HG03432 (cell line): ENCODE measurements at regions not wholly inside any gene's neighbourhood (a gene's known extent, or its start where the extent isn't known, plus 50 kb on each side); places are given as distances from the start of the nearest gene placed in this dataset.
A peak's percentile ranks its signal among the peaks of the same experiment; 100 is the strongest.
"Not testable (repeated sequence)": the region's sequence is repeated elsewhere in the genome, so short reads cannot be mapped to it uniquely, and the experiment has no call there.

Experiments used
- ATAC-seq: cut with Tn5 transposase; IDR thresholded peaks from one replicate; pipeline ENCODE4 v1.9.1; 2021; ENCODE audit warnings: mild to moderate bottlenecking, moderate library complexity; ENCODE audit not compliant: unreplicated experiment

DNA sequence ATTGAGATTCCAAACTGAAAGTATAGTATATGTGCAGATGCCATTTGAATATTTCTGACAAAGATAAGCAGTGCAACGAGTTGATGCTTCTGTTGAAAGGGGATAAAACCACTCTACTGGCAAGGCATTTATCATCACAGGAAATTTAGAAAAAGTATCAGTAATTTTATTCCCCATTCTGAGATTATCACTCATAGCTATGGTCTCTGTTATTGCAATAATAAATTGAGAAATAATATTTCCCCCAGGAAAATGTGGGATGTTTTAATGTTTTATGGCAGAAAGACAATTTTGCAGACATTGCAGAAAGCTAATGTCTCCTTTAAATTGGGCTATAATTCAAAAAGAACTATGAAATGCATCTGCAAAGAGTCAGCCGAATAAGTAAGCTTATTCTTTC lies 1612.7 kb upstream of the ACO1 start:
- no peak for ATAC-seq

DNA sequence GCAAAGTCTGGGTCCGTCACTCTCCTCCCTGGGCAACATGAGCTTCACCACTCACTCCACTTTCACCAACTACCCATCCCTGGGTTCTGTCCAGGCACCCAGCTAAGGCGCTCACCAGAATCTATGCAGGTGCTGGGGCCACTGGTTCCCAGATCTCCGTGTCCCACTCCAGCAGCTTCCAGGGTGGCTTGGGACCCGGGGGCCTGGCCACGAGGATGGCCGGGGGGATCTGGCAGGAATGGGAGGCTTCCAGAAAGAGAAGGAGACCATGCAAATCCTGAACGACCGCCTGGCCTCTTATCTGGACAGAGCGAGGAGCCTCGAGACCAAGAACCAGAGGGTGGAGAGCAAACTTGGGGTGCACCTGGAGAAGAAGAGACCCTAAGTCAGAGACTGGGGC lies 1611.0 kb upstream of the ACO1 start:
- ATAC-seq: no peak

DNA sequence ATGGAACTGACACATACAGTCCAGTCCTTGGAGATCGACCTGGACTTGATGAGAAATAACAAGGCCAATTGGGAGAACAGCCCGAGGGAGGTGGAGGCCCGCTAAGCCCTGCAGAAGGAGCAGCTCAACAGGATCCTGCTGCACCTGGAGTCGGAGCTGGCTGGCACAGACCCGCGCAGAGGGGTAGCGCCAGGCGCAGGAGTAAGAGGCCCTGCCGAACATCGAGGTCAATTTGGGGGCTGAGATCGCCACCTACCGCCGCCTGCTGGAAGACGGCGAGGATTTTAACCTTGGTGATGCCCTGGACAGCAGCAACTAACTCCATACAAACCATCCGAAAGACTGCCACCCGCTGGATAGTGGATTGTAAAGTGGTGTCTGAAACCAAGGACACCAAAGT lies 1610.1 kb upstream of the ACO1 start:
- ATAC-seq: no peak

DNA sequence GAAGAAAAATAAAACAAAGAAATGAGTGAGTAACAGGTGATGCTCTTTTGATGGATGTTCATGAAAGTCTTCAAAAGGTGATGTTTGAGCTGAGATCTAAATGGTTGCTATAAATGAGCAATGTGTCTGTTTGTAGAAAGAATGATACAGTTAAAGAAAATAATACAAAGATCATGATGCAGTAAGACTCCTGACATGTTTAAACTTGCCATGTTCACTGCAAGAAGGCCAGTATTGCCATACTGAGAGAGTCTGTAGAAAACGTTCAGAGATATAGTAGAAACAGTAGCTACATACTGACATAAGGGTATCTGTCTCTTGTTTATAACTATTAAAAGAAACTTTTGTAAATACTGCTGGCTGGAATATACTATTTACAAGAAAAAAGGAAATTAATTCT lies 1609.2 kb upstream of the ACO1 start:
- no peak for ATAC-seq

DNA sequence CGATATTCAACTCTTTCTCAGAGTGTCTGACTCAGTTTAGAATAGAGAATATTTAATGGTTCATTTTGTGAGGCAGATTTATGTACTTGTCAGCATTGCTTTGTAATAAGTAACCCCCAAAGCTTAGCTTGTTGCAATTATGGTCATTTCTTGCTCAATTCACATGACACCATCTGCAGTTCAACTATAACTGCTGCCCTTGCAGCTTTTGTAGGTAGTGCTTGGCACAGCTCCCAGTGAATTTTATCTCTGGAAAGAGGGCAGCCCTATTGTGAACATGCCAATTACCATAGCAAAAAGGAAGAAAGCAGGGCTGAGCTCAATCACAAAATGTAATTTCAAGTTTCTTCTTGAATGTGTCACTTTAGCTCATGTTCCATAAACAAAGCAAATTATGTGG lies 1587.7 kb upstream of the ACO1 start:
- no peak for ATAC-seq

DNA sequence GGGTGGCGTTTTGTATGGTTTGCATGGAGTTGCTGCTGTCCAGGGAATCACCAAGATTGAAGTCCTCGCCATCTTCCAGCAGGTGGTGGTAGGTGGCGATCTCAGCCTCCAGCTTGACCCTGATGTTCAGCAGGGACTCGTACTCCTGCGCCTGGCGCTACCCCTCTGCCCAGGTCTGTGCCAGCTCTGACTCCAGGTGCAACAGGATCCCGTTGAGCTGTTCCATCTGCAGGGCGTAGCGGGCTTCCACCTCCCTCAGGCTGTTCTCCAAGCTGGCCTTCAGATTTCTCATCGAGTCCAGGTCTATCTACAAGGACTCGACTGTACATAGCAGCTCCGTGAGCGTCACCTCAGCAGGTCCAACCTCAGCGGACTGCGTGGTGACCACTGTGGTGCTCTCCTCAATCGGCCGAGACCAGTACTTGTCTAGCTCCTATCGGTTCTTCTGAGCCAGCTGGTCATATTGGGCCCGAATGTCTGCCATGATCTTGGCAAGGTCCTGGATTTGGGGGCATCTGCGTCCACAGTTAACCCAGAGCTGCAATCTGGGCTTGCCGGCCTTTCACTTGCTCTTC lies 1584.8 kb upstream of the ACO1 start:
- ATAC-seq: no peak

DNA sequence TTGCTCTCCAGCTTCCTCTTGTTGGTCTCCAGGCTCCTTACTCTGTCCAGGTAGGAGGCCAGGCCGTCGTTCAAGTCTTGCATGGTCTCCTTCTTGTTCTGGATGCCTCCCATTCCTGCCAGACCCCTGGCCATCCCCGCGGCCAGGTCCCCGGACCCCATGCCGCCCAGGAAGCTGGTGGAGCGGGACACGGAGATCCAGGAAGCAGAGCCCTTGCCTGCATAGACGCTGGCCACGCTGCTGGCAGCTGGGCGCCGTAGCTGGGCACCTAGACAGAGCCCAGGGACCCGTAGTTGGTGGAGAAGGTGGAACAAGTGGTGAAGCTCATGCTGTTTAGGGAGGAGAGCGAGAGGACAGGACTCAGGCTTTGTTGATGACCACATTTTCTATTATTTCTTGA lies 1584.0 kb upstream of the ACO1 start:
- ATAC-seq: no peak

DNA sequence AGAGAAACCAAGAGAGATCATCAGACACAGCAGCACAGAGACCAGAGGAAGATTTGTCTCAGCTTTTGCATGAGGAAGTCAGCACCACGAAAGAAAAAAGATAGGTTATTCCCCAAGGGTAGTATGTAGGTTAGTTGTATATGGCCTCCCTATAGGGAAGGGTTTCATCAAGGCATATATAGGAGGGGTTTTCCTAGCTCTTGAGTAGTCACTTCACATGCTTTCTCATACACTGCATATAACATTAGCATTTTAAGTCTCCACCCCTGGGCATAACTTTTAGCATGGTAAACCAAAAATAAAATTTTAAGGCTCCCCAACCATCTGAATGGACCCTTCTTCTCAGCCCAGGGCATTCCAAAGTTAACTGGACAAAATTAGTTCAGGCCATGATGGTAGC lies 1571.6 kb upstream of the ACO1 start:
- no peak for ATAC-seq

DNA sequence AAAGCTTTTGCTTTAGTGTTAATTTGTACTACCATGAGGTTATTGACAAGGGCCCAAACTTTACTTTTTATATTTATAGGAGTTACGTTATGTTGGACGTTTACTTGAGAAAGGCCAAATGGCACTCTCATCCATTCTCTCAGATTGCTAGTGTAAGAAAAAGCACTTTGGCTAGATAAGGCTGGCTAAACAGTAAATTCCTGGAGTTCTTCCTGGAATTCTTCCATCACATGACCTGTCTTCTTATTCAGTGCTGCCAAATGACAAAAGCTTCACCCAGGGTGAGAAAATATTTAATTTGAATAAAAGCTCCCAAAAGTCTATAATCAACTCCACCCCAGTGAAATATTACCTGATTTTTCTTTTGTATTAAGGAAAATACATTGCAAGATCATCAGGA lies 1568.9 kb upstream of the ACO1 start:
- ATAC-seq: no peak

DNA sequence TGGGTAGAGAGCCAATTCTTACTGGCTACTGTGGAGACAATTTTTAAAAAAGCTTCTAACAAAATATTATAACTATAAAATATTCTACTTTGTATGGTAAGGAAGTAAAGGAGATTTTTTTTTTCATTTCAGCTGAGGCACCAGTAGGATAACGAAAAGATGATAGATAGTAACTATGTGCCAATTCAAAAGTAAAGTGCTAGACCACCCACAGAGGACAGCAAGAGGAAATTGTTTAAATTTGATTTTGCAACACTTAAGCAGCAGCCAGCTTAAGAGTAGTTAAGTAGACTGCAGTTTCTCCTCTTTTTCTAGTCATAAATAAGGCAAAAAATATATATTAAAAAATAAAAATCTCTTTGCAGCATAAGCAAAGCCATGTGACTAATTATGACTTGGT lies 1539.3 kb upstream of the ACO1 start:
- no peak for ATAC-seq

DNA sequence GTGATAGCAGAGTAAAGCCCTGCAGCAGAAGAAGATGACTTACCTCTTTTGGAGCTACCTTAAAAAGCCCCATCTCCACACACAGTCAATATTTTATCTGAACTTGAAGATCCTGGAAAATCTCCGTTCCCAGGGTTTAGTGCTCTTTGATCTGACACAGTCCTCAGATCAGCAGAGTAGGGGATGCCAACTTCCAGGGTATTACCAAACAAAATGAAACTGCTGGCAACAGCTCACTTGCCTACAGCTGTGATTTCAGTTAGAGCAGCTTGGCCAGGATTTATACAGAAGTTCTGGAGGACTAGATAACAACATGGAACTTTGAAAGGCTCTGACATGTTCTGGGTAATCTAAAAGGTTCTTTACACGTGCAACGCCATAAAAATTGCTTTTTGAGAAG lies 1537.8 kb upstream of the ACO1 start:
- no peak for ATAC-seq

DNA sequence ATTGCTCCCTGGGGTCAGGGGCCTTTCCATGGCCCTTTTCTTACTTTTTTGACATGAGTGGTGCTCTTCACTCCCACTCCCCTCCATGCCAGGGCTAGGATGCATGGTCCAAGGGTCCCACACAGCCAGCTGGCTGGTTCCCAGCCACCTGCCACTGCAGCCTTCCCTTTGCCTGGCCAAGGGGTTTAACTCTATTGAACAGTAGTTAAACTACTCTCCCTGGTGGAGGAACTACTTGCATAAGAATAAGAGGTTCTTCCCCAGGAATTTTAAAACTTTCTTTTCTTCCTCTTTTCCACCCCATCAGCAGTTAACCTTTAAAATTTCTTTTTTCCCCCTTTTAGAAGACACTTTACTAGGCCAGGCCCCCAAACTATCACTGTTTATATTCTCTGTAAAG lies 1532.8 kb upstream of the ACO1 start:
- ATAC-seq: no peak

DNA sequence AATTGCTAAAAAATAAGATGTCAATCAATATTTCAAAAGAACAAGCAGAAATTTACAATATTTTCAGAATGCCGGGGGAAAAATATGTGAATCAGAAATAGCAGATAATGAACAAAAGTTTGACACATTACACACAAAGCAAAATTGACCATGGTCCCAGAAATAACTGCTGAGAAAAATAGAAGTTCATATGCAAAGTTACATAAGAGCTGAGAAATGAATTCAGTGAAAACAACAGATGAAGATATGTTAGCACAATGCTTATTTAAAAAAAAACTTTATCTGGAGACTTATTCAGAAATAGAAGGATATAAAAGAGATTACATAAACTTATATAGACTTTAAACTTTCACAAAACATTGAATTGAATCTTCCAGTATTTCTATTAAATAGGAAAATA lies 1483.7 kb upstream of the ACO1 start:
- no peak for ATAC-seq

DNA sequence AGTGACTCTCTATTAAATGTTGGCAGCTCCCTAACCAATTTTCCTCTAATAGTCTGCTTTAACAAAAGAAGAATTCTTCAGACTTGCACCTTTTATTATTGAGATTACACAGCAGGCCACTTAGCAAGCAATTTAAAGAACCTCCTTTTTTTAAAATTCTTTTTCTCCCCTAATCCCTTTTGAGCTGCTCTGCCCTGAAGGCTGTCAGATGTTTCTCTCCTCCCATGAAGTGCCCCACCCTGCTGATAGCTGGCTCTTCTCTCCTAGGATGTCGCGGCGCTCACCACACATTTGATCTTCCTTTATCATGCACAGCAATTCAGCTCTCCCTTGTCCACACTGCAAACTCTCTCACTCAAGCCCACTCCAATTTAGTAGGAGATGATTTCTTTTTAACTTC lies 1471.1 kb upstream of the ACO1 start:
- no peak for ATAC-seq

DNA sequence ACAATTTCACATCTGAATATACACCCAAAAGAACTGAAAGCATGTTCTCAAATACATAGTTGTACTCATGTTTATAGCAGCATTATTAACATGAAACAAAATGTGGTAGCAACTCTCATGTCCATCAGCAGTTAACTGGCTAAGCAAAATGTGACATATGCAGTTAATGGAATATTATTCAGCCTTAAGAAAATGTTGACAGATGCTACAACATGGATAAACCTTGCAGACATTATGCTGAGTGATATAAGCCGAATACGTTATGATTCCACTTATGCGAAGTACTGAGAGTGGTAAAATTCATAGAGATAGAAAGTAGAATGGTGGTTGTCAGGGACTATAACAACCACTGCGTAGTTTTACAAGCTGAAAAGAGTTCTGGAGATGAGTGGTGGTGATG lies 1469.0 kb upstream of the ACO1 start:
- no peak for ATAC-seq

DNA sequence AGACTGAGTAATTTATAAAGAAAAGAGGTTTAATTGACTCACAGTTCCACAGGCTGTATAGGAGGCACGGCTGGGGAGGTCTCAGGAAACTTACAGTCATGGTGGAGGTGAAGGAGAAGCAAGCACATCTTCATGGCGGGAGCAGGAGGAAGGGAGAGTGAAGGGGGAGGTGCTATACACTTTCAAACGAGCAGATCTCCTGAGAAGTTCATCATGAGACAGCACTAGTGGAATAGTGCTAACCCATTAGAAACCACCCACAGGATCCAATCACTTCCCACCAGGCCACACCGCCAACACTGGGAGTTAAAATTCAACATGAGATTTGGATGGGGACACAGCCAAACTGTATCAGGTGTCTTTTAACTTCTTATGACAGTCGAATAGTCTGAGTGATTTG lies 1459.3 kb upstream of the ACO1 start:
- ATAC-seq: no peak

DNA sequence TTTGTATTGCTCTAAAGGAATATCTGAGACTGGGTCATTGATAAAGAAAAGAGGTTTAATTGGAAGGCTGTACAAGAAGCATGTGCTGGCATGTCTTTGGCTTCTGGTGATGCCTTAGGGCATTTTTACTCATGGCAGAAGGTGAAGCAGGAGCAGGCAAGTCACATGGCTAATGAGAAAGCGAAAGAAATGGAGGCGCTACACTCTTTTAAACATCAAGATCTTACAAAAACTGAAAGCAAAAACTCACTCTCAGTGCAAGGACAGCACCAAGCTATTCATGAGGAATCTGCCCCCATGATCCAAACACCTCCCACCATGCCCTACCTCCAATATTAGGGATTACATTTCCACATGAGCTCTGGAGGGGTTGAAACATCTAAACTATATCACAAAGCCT lies 1458.8 kb upstream of the ACO1 start:
- peak; percentile 40 for ATAC-seq

DNA sequence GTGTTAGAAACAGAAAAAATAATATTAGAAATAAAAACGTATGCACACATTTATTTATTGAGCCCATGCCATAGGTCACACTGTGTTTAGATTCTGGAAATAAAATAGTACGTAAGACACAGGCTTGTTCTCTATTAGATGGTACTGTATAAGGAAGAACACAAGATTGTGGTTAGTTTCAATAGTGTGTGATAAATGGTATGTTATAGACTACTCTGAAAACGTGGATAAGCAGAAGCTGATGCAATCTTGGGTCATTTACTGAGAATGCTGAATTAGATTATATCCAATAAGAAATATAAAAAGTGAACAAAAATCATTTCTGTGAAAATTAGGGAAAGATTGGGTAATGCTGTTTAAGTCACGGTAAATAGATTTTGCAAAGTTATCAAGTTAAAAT lies 1456.4 kb upstream of the ACO1 start:
- no peak for ATAC-seq

DNA sequence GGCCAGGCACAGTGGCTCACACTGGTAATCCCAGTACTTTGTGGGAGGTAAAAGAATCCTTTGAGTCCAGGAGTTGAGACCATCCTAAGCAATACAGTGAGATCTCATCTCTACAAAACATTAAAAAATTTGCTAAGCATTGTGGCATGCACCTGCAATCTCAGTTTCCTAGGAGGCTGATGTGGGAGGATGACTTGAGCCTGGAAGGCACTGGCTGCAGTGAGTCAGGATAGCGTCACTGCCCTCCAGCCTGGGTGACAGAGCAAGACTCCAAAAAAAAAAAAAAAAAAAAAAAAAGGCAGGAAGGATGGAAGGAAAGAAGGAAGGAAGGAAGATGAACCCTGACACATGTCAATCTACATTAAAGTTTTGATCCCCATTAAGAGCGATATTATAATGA lies 1452.2 kb upstream of the ACO1 start:
- ATAC-seq: no peak

DNA sequence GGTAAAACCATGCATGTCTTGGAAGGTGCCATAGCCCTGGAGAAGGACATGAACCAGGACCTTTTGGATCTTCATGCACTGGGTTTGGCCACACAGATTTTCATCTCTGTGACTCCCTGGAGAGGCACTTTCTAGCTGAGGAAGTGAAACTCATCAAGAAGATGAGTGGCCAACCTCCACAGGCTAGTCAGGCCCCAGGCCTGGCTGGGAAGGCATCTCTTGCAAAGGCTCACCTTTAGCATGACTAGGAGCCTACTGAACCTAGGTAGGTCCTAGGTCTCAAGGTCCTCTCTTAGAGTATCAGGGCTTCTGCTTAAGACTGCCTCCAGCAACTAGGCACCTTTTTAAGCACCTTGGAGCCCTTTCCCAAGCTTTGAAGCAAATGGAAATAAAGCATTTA lies 1448.7 kb upstream of the ACO1 start:
- no peak for ATAC-seq

DNA sequence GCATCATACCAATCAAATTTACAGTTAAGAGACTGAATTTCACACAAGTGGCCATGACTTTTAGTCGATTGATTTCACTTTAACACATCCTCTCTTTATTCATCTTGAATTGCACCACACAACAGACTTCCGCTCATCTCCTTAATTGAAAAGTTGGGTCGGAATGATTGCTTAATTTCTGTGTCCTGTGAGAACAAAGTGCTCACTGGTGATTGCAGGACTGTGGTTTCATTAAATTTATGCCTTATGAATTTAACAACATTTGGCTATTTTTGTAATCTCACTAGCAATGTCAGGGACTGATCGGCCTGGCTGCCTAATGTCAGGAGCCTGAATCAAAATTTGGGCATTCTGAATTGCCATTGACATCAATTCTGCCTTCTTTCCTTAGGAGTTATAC lies 1447.3 kb upstream of the ACO1 start:
- ATAC-seq: no peak

DNA sequence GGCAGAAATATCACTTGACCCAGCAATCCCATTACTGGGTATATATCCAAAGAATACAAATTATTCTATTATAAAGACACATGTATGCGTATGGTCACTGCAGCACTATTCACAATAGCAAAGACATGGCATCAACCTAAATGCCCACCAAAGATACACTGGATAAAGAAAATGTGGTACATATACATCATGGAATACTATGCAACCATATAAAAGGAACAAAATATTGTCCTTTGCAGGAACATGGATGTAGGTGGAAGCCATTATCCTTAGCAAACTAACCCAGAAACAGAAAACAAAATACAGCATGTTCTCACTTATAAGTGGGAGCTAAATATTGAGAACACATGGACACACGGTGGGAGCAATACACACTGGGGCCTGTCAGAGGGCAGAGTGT lies 1441.6 kb upstream of the ACO1 start:
- ATAC-seq: not testable (repeated sequence)

DNA sequence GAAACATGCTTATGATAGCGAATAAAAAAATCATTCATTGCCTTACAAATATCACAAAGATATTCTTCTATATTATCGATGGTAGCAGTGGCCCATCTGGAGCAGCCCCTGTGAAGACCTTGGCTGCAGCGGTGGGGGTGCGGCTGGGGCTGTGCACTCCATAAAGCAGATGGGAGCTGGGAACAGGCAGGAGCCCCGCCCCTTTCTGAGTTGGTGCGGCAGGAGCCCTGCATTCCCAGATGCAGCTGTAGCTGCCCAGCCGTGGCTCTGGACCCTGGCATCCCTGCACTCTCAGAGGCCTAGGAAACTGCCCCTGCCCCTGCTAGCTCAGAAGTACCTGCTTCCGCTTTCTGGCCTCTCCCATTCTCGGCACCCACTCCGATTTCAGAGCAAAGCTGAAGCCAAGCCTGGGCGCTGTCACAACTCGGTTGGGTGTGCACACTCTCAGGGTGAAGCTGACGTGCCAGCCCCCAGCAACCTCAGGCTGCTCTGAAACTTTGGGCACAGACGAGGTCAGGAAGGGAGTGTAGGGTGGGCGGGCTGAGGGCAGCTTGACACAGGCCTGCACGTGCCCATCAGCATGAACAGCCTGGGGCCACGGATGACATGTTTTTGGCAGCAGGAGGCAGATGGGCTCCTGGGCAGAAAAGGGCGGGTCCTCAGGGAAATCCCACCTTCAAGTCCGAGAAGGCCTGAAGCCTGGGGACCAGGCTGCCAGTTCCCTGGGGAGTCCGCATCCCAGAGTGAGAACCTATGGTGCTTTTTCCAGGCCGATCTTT lies 1440.8 kb upstream of the ACO1 start:
- no peak for ATAC-seq
